ENCODE measurements at regions not wholly inside any gene's neighbourhood (a gene's known extent, or its start where the extent isn't known, plus 50 kb on each side); places are given as distances from the start of the nearest gene placed in this dataset.

DNA sequence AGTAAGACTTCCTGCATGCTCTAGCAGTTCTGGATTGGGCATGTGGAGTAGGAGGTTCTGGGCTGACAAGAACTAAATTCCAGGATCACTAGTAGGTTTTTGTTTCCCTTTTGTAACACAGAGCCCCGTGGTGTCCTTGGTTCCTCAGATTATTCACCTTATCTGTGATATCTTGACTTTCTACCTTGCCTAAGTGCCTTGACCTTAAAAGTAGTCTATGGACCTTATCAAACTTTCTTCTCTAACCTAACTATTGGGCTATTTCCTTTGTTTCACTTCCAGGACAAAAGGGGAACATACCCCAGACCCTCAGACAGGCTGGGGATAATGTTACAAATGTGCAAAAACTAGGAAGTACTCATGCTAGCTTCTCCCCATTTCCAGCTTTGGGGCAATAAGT lies 595.3 kb downstream of the PSAT1 start:
- no peaks in the 10 kb centered on the region for H3K36me3 Mint-ChIP-seq (ENCODE audit: low read depth)
- no peak overlapping the region for H3K4me3 Mint-ChIP-seq
- H3K27me3 Mint-ChIP-seq (ENCODE audit: low read depth), result no peaks in the 10 kb centered on the region
- no peak for DNase-seq
- CTCF ChIA-PET, result no interaction called here
- H3K9me3 Mint-ChIP-seq, result peaks cover 4% of the 10 kb centered on the region
- intact Hi-C loops (cut with micrococcal nuclease), result no loop called here
- H3K4me1 Mint-ChIP-seq (ENCODE audit: low read depth), result no peaks in the 10 kb centered on the region
- H3K27ac Mint-ChIP-seq, result no peak overlapping the region

DNA sequence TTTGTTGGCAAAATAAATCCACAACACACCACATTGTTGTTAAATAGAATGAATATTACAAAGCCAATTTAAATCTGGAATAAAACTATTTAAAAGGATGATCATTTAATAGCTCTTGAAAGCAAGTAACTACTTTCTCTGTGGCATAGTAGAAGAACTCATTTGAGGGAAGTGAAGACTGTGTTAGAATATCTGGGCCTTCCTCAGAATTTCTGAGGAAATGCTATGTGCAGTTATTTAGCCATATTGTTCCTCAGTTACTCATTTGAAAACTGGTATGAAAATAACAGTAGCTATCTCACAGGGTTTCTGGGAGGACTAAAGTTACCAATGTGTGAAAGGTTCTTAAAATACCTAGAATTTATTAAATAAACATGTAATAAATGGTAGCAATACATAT lies 595.8 kb downstream of the PSAT1 start:
- peaks cover 4% of the 10 kb centered on the region for H3K9me3 Mint-ChIP-seq
- no peaks in the 10 kb centered on the region for H3K27me3 Mint-ChIP-seq (ENCODE audit: low read depth)
- CTCF ChIA-PET, result no interaction called here
- intact Hi-C loops (cut with micrococcal nuclease), result no loop called here
- no peak overlapping the region for H3K4me3 Mint-ChIP-seq
- no peak for DNase-seq
- no peaks in the 10 kb centered on the region for H3K4me1 Mint-ChIP-seq (ENCODE audit: low read depth)
- H3K27ac Mint-ChIP-seq, result no peak overlapping the region
- no peaks in the 10 kb centered on the region for H3K36me3 Mint-ChIP-seq (ENCODE audit: low read depth)

DNA sequence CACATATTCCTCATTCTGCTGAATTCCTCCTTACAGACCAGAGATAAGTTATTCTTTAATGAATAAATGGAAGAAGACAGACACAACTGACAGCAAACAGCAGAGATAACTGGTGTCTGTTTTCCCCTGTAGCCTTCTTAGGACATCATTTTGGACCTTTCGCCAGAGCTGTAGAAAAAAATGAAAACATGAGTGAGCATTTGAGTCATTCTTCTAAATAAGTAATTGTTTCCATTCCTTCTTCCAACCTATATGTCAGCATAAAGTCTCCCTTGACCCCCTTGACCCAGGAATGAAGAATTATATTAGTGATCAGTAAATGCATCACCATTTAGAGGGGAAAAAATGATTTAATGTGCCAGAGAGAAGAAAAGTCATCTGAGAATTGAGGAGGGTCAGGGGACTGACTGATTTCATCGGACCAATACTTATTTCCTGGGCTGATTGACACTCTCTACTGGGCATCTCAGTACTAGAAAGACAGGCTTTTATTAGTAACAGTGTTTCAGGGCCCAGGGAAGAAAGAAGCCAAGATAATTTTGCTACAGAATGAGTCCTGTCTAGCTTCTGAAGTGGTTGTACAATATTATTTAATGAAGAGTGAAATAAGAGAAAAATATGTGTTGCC lies 597.0 kb downstream of the PSAT1 start:
- Mint-ChIP-seq H3K4me3 (no peak overlapping the region), H3K27me3 (ENCODE audit: low read depth) (no peaks in the 10 kb centered on the region), H3K4me1 (ENCODE audit: low read depth) (no peaks in the 10 kb centered on the region), H3K36me3 (ENCODE audit: low read depth) (no peaks in the 10 kb centered on the region), H3K9me3 (peaks cover 4% of the 10 kb centered on the region), H3K27ac (no peak overlapping the region)
- intact Hi-C loops (cut with micrococcal nuclease), result no loop called here
- no peak for DNase-seq
- CTCF ChIA-PET, result no interaction called here

DNA sequence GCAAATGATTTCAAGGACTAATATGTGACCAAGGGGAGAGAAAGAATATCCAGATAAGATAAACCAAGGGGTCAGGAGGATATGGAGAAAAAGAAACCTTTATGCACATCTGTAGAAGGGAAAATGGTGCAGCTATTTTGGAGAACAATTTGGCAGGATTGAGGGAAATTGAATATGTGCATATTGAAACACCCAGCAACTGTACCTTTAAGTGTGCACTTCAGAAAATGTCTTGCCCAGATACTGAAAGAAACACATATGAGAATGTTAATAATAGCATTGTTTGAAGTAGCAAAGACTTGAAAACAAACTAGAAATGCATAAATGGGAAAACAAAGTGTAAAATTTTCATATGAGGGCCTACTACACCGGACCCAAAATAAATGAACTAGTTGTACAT lies 599.6 kb downstream of the PSAT1 start:
- Mint-ChIP-seq H3K4me3 (no peak overlapping the region), H3K9me3 (no peaks in the 10 kb centered on the region), H3K27ac (no peak overlapping the region), H3K36me3 (ENCODE audit: low read depth) (no peaks in the 10 kb centered on the region), H3K27me3 (ENCODE audit: low read depth) (no peaks in the 10 kb centered on the region), H3K4me1 (ENCODE audit: low read depth) (no peaks in the 10 kb centered on the region)
- no peak for DNase-seq
- intact Hi-C loops (cut with micrococcal nuclease), result no loop called here
- CTCF ChIA-PET, result no interaction called here

DNA sequence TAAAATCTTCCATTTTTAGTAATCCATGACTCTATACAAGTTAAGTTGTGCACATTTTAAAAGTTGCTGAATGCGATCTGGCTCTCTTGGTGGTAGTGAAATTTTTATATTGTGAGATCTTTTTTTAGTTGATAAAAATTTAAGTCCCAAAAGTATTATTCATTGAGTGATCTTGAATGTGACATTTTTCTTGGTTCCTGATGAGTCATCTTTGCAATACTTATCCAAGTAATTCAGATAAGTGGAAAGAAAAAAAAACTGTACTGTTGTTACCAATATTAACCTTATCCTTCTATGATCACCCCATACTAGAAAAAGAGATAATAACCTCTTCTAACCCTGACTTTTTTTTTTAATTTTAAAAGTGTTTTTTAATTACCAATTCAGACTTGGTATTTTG lies 601.3 kb downstream of the PSAT1 start:
- H3K4me1 Mint-ChIP-seq (ENCODE audit: low read depth), result no peaks in the 10 kb centered on the region
- no peaks in the 10 kb centered on the region for H3K9me3 Mint-ChIP-seq
- H3K27ac Mint-ChIP-seq, result no peak overlapping the region
- CTCF ChIA-PET, result no interaction called here
- no peaks in the 10 kb centered on the region for H3K36me3 Mint-ChIP-seq (ENCODE audit: low read depth)
- no peak for DNase-seq
- intact Hi-C loops (cut with micrococcal nuclease), result no loop called here
- H3K4me3 Mint-ChIP-seq, result no peak overlapping the region
- H3K27me3 Mint-ChIP-seq (ENCODE audit: low read depth), result no peaks in the 10 kb centered on the region

DNA sequence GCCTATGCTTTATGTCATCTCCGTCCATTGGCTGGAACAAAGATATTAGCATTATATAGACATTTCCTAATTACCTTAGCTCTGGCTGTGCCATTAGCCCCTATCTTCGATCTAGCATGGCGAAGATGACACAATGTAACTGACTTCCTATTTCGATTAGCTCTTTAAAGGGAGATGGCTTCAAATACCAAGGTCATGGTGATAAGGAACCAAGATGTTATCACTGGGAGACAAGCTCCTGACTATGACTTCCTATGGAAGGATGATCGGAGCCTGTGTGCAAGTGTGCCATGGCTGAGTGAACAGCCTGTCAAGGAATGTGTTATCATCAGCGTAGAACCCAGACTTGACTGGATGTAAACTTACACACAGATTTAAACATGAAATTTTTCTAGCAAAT lies 602.1 kb downstream of the PSAT1 start:
- Mint-ChIP-seq H3K27me3 (ENCODE audit: low read depth) (peaks cover 2% of the 10 kb centered on the region), H3K4me1 (ENCODE audit: low read depth) (no peaks in the 10 kb centered on the region), H3K9me3 (no peaks in the 10 kb centered on the region), H3K4me3 (no peak overlapping the region), H3K36me3 (ENCODE audit: low read depth) (no peaks in the 10 kb centered on the region), H3K27ac (no peak overlapping the region)
- CTCF ChIA-PET, result no interaction called here
- no peak for DNase-seq
- intact Hi-C loops (cut with micrococcal nuclease), result no loop called here

DNA sequence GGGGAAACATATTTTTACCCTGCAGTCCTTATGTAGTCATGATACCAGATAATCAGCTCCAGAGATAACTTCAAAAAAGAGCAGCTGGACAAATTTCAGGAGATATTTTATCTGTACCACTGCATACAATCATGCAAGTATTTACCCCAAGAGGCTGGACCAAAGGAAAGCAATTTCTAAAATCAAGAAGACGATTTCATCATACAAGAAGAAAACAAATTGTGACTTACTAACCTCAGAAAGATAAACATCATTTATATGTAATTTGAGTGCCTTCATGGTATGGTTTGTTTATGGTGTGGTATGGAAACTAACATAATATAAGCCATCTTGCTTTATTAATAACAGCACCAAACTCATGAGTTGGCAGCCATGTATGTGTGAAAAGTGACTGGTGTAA lies 603.6 kb downstream of the PSAT1 start:
- Mint-ChIP-seq H3K9me3 (no peaks in the 10 kb centered on the region), H3K4me1 (ENCODE audit: low read depth) (no peaks in the 10 kb centered on the region), H3K27me3 (ENCODE audit: low read depth) (peaks cover 2% of the 10 kb centered on the region), H3K27ac (no peak overlapping the region), H3K36me3 (ENCODE audit: low read depth) (no peaks in the 10 kb centered on the region), H3K4me3 (no peak overlapping the region)
- DNase-seq, result no peak
- intact Hi-C loops (cut with micrococcal nuclease), result no loop called here
- CTCF ChIA-PET, result no interaction called here

DNA sequence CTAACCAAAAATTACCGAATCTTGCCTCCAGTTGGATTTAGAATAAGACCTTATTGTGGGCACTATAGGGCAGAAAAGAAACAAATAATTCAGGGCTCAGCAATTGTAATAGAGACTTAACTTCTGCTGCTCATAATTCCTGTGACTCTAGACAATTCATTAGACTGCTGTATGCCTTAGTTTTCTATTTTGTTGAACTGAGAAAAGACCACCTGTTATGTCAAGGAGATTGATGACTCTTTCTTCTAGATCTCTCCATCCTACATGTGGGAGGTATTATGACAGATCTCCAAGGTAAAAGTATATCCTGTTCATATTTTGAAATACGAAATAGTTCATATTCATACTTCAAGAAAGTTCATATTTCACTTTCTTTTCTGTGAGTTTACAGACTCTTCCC lies 605.1 kb downstream of the PSAT1 start:
- Mint-ChIP-seq H3K27ac (no peak overlapping the region), H3K9me3 (no peaks in the 10 kb centered on the region), H3K4me3 (no peak overlapping the region), H3K27me3 (ENCODE audit: low read depth) (peaks cover 2% of the 10 kb centered on the region), H3K4me1 (ENCODE audit: low read depth) (no peaks in the 10 kb centered on the region), H3K36me3 (ENCODE audit: low read depth) (no peaks in the 10 kb centered on the region)
- DNase-seq, result no peak
- intact Hi-C loops (cut with micrococcal nuclease), result no loop called here
- CTCF ChIA-PET, result no interaction called here

DNA sequence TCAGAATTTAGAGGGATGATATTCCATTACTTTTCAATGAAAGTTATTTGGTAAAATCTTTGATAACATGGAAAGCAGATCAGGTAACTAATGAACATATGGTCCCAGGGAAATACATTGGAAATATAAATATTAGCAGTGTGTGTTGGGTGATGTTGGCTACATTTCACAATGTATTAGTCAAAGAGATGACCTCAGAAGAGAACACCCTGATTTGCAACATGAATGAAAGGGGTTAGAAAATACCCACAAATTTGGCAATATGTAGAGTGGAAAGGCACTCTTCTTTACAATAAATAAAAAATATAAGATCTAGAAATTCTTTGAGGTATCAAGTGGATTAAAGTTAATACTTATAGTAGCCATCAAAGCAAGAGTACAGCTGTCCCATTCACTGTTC lies 606.7 kb downstream of the PSAT1 start:
- Mint-ChIP-seq H3K4me3 (no peak overlapping the region), H3K9me3 (no peaks in the 10 kb centered on the region), H3K4me1 (ENCODE audit: low read depth) (no peaks in the 10 kb centered on the region), H3K36me3 (ENCODE audit: low read depth) (no peaks in the 10 kb centered on the region), H3K27me3 (ENCODE audit: low read depth) (peaks cover 2% of the 10 kb centered on the region), H3K27ac (no peak overlapping the region)
- DNase-seq, result no peak
- CTCF ChIA-PET, result no interaction called here
- intact Hi-C loops (cut with micrococcal nuclease), result no loop called here

DNA sequence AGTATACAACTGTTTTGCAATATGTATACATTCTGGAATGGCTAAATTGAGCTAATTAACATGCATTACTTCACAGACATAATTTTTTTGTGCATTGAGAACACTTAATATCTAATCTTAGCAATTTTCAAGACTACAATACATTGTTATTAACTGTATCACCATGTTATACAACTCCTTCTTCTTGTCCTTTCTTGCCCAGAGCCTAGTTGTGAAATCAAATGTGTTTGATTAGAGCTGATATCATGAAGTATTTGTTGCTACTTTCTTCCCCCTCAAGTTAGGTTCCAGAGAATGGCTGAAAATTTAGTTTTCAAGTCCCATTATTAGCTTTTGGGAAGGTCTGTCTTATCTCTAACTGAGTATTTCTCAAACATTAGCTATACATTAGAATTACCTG lies 607.8 kb downstream of the PSAT1 start:
- H3K36me3 Mint-ChIP-seq (ENCODE audit: low read depth), result no peaks in the 10 kb centered on the region
- no peak overlapping the region for H3K4me3 Mint-ChIP-seq
- CTCF ChIA-PET, result no interaction called here
- H3K9me3 Mint-ChIP-seq, result no peaks in the 10 kb centered on the region
- H3K4me1 Mint-ChIP-seq (ENCODE audit: low read depth), result no peaks in the 10 kb centered on the region
- intact Hi-C loops (cut with micrococcal nuclease), result no loop called here
- no peak overlapping the region for H3K27ac Mint-ChIP-seq
- no peak for DNase-seq
- peaks cover 2% of the 10 kb centered on the region for H3K27me3 Mint-ChIP-seq (ENCODE audit: low read depth)

DNA sequence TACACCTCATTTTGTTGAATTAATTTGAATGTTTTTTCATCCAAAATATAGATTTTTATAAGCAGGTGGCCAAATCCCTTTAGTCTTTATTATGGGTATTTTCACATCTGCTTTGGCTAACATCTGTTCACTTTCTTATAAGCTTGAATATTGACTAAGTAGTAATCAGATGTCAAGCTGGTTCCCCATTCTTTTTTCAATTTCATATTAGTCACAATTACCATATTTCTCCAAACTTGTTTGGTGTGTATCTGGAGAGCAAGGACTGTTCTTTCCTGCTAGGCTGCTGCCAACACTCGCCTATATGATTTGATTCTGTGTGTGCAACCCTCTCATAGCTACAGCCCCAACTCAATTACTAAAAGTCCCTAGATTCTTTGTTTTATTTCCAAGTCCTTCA lies 608.5 kb downstream of the PSAT1 start:
- no peak overlapping the region for H3K27ac Mint-ChIP-seq
- no peaks in the 10 kb centered on the region for H3K36me3 Mint-ChIP-seq (ENCODE audit: low read depth)
- CTCF ChIA-PET, result no interaction called here
- no peak for DNase-seq
- no peaks in the 10 kb centered on the region for H3K9me3 Mint-ChIP-seq
- H3K4me3 Mint-ChIP-seq, result no peak overlapping the region
- peaks cover 2% of the 10 kb centered on the region for H3K27me3 Mint-ChIP-seq (ENCODE audit: low read depth)
- no peaks in the 10 kb centered on the region for H3K4me1 Mint-ChIP-seq (ENCODE audit: low read depth)
- intact Hi-C loops (cut with micrococcal nuclease), result no loop called here

DNA sequence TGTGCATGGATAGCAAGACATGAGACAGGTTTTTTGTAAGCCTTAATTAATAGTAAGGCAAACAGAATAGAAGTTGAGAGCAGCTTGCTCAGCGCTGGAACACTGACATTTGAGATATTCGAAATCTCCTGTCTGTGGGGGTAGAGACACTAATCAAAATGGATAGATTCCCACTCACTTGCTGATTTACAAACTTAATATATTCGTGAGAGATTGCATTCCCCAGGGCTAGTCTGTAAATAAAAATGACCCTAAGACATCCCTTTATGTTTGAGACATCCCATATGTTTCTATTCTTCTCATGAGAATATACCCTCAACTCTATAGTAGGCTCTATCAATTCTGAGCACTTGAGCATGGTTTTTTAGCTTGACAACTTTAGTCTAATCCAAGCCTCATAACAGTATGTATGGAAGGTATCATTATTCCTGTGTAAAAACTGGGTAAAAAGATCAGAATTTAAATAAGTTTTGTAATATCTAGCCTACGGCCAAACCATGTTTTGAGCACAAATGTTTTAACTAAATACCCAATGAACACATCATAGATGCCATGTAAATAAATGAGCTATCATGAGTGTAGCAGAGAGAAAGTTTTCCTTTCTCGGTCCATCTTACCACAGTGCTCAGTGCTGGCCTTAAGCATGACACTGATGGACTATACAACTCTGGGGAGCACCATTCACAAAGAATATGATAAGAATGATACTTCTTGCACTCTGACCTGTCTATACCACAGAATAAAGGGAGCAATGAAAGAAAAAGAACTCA lies 609.2 kb downstream of the PSAT1 start:
- Mint-ChIP-seq H3K36me3 (ENCODE audit: low read depth) (no peaks in the 10 kb centered on the region), H3K4me1 (ENCODE audit: low read depth) (no peaks in the 10 kb centered on the region), H3K27ac (no peak overlapping the region), H3K4me3 (no peak overlapping the region), H3K27me3 (ENCODE audit: low read depth) (peaks cover 2% of the 10 kb centered on the region), H3K9me3 (no peaks in the 10 kb centered on the region)
- intact Hi-C loops (cut with micrococcal nuclease), result no loop called here
- CTCF ChIA-PET, result no interaction called here
- DNase-seq, result no peak

DNA sequence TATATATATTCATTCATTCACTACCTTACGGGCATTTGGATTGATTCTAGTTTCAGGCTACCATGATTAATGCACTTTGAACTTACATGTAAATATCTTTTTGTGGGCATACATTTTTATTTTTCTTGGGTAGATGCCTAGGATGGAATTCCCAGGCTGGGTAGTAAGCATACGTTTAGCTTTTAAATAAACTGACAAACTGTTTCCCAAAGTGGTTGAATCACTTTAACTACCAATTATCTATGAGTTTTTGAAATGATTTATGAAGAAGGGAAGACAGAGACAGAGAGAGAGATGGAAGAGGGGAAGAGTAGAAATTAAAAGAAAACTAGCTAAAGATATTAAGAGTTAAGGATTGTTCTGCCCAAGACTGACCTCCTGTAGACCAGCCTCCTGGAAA lies 612.6 kb downstream of the PSAT1 start:
- H3K27me3 Mint-ChIP-seq (ENCODE audit: low read depth), result no peaks in the 10 kb centered on the region
- CTCF ChIA-PET, result no interaction called here
- no peak for DNase-seq
- H3K4me3 Mint-ChIP-seq, result no peak overlapping the region
- intact Hi-C loops (cut with micrococcal nuclease), result no loop called here
- H3K36me3 Mint-ChIP-seq (ENCODE audit: low read depth), result no peaks in the 10 kb centered on the region
- no peaks in the 10 kb centered on the region for H3K9me3 Mint-ChIP-seq
- no peak overlapping the region for H3K27ac Mint-ChIP-seq
- no peaks in the 10 kb centered on the region for H3K4me1 Mint-ChIP-seq (ENCODE audit: low read depth)

All from activated naive CD4-positive, alpha-beta T cell treated with anti-CD3 and anti-CD28 coated beads for 36 hours (primary cell).